CD4-positive, alpha-beta T cell (primary cell): ENCODE measurements at regions not wholly inside any gene's neighbourhood (a gene's known extent, or its start where the extent isn't known, plus 50 kb on each side); places are given as distances from the start of the nearest gene placed in this dataset.

Experiments used
- ATAC-seq: fragments of 200-7000 bp; cut with Tn5 transposase; one replicate; pipeline ENCODE4 v1.10.0; 2022; ENCODE audit warnings: mild to moderate bottlenecking; ENCODE audit not compliant: poor library complexity
- CTCF ChIA-PET: fragments of 350-600 bp; sonication (Branson Sonifier 250); formaldehyde crosslinking; loops from one replicate; lab custom pipeline; 2021; ENCODE audit warnings: antibody characterized with exemption, inconsistent platforms; lab: Charles Lee
- POLR2A ChIA-PET: fragments of 350-600 bp; sonication (Branson Sonifier 250); formaldehyde crosslinking; loops from one replicate; lab custom pipeline; 2021; ENCODE audit warnings: antibody characterized with exemption, inconsistent platforms; lab: Charles Lee
- DNase-seq, 14 experiments: peaks; one replicate each; pipeline ENCODE4 v3.0.0-alpha.2; 2013 to 2020; ENCODE audit warnings: mixed read lengths in 2 of 14
- H3K27ac ChIP-seq, 2 donors: one replicate each; pipeline versions ENCODE4 v1.5.1 to v1.7.0; 2013; ENCODE audit warnings: low read length in 2 of 2, low read depth in 1 of 2, mild to moderate bottlenecking in 1 of 2
- H3K27me3 ChIP-seq, 2 experiments: 1 replicate in 1 of 2; 2 replicates in 1 of 2; pipeline versions ENCODE4 v1.6.1 to v1.7.0; 2013; ENCODE audit warnings: low read length in 2 of 2, control low read depth in 1 of 2, mild to moderate bottlenecking in 1 of 2, moderate library complexity in 1 of 2; ENCODE audit not compliant: insufficient read depth in 2 of 2, control insufficient read depth in 1 of 2
- H3K36me3 ChIP-seq: one replicate; pipeline ENCODE4 v1.6.1; 2013; ENCODE audit warnings: low read length, control low read depth; ENCODE audit not compliant: insufficient read depth
- H3K4me1 ChIP-seq: one replicate; pipeline ENCODE4 v1.6.1; 2013; ENCODE audit warnings: low read length, control low read depth; ENCODE audit not compliant: insufficient read depth
- H3K4me3 ChIP-seq: one replicate; pipeline ENCODE4 v1.5.1; 2013; ENCODE audit warnings: mild to moderate bottlenecking, low read length, moderate library complexity
- H3K9me3 ChIP-seq, 2 experiments: 1 replicate in 1 of 2; 2 replicates in 1 of 2; pipeline versions ENCODE4 v1.6.1 to v1.7.0; 2013; ENCODE audit warnings: low read length in 2 of 2, mild to moderate bottlenecking in 2 of 2, control low read depth in 1 of 2, moderate library complexity in 1 of 2; ENCODE audit not compliant: control insufficient read depth in 1 of 2, insufficient read depth in 1 of 2
- H3K27ac Mint-ChIP-seq: one replicate; pipeline ENCODE4 v1.8.0; 2020; ENCODE audit warnings: mixed read lengths
- H3K27me3 Mint-ChIP-seq: one replicate; pipeline ENCODE4 v1.8.0; 2021; ENCODE audit warnings: mixed read lengths
- H3K36me3 Mint-ChIP-seq: one replicate; pipeline ENCODE4 v1.8.0; 2021; ENCODE audit warnings: low read depth, mixed read lengths
- H3K4me1 Mint-ChIP-seq: one replicate; pipeline ENCODE4 v1.8.0; 2021; ENCODE audit warnings: low read depth, mixed read lengths
- H3K4me3 Mint-ChIP-seq: one replicate; pipeline ENCODE4 v1.8.0; 2020; ENCODE audit warnings: mild to moderate bottlenecking, mixed read lengths
- H3K9me3 Mint-ChIP-seq: one replicate; pipeline ENCODE4 v1.8.0; 2020; ENCODE audit warnings: mixed read lengths
- CTCF ChIP-seq: fragments of 200-600 bp; IDR thresholded peaks from one replicate; pipeline ENCODE4 v1.8.0; 2022; ENCODE audit warnings: antibody characterized with exemption, mild to moderate bottlenecking
- intact Hi-C, 2 experiments: fragments of 100-400 bp; cut with DNase I in 1 of 2; cut with micrococcal nuclease in 1 of 2; formaldehyde crosslinking; loops; one replicate each; pipeline versions ENCODE4 v1.15.1 to v1.9.0; 2023 to 2025; cut with DNase I, micrococcal nuclease

- ChIA-PET CTCF (no interaction called here), POLR2A (no interaction called here)
- intact Hi-C loops, result no loop called here
- H3K27me3 ChIP-seq, result no peaks in the 10 kb centered on the region
- no peak overlapping the region for H3K4me3 Mint-ChIP-seq
- H3K27ac Mint-ChIP-seq, result no peak overlapping the region
- no peak for TF ChIP-seq CTCF
- no peaks in the 10 kb centered on the region for H3K4me1 Mint-ChIP-seq
- DNase-seq (no peak), ATAC-seq (no peak)
- H3K9me3 Mint-ChIP-seq, result no peaks in the 10 kb centered on the region
- H3K36me3 Mint-ChIP-seq, result no peaks in the 10 kb centered on the region
- no peaks in the 10 kb centered on the region for H3K4me1 ChIP-seq
- no peak overlapping the region for H3K4me3 ChIP-seq
- H3K9me3 ChIP-seq, result no peaks in the 10 kb centered on the region
- no peaks in the 10 kb centered on the region for H3K36me3 ChIP-seq
- no peaks in the 10 kb centered on the region for H3K27me3 Mint-ChIP-seq
- H3K27ac ChIP-seq, result no peak overlapping the region
Observed at GRCh38 chr4:180615746-180616145, 1627.5 kb upstream of the TENM3 start.

GRCh38 chr4:180617196-180617595, 1626.0 kb upstream of the TENM3 start:
- Mint-ChIP-seq H3K9me3 (no peaks in the 10 kb centered on the region), H3K36me3 (no peaks in the 10 kb centered on the region), H3K4me3 (no peak overlapping the region), H3K27me3 (no peaks in the 10 kb centered on the region), H3K27ac (no peak overlapping the region), H3K4me1 (no peaks in the 10 kb centered on the region)
- Histone ChIP-seq H3K9me3 (peaks cover 0 to 4% of the 10 kb centered on the region in 2 experiments), H3K36me3 (no peaks in the 10 kb centered on the region), H3K4me1 (no peaks in the 10 kb centered on the region), H3K27me3 (no peaks in the 10 kb centered on the region), H3K4me3 (no peak overlapping the region), H3K27ac (no peak overlapping the region)
- intact Hi-C loops, result no loop called here
- ATAC-seq (no peak), DNase-seq (no peak)
- TF ChIP-seq CTCF, result no peak
- POLR2A ChIA-PET, result no interaction called here
- CTCF ChIA-PET, result no interaction called here

- Mint-ChIP-seq H3K27me3 (no peaks in the 10 kb centered on the region), H3K4me1 (no peaks in the 10 kb centered on the region), H3K36me3 (no peaks in the 10 kb centered on the region), H3K27ac (no peak overlapping the region), H3K9me3 (no peaks in the 10 kb centered on the region), H3K4me3 (no peak overlapping the region)
- intact Hi-C loops, result no loop called here
- ATAC-seq, result no peak
- Histone ChIP-seq H3K9me3 (peaks cover 0 to 4% of the 10 kb centered on the region in 2 experiments), H3K36me3 (no peaks in the 10 kb centered on the region), H3K4me1 (no peaks in the 10 kb centered on the region), H3K27ac (no peak overlapping the region), H3K4me3 (no peak overlapping the region), H3K27me3 (no peaks in the 10 kb centered on the region)
- ChIA-PET CTCF (no interaction called here), POLR2A (no interaction called here)
- no peak for DNase-seq
- no peak for TF ChIP-seq CTCF
Observed at GRCh38 chr4:180618396-180618795, 1624.8 kb upstream of the TENM3 start.
